ENCODE measurements at regions not wholly inside any gene's neighbourhood (a gene's known extent, or its start where the extent isn't known, plus 50 kb on each side); places are given as distances from the start of the nearest gene placed in this dataset.

DNA sequence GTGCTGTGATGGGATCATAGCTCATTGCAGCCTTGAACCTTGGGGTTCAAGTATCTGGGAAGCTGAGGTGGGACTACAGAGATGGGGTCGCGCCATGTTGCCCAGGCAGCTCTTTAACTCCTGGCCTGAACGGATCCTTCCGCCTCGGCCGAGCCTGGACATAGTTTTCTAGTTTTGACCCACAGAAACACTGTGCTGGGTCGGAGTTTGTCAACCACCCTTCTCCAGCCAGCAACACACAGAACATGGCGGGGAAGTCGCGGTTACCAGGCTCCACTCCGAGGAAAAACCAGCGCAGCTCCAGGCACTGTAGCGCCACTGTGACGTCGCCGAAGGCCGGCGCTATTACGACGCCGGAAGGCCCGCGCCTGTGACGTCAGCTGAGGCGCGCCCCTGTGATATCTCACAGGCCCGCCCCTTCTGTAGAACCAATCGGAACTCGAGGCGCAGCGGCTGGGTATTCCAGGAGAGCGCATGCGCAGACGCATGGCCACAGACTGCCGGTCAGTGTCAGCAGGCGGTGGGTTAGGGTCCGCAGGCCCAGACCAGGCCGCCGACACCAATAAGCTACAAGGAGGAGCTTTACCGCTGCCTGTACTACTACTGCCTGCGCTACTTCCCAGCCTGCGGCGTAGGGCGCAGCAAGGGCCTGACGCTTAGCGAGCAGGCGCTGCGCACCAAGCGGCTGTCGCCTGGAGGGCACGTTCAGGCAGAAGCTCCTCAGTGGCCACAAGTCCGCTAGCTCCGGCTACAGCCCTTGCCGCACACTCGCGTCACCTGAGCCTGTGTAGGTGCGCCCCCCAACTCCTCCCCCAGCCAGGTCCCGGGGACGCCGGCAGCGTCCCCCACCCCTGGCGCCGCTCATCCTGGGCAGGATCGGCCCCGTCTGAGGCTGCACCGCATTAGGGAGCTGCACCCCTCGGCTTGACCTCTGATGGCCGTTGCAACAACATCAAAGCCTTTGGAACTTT is 135.2 kb upstream of the KCTD7 start:
- Mint-ChIP-seq H3K9me3 (no peaks in the 10 kb centered on the region), H3K27me3 (peaks cover 7% of the 10 kb centered on the region), H3K4me3 (peak overlapping the region; percentile 95 to 98 (median 95)), H3K4me1 (peaks cover 5 to 32% (median 18%) of the 10 kb centered on the region in 4 donors), H3K36me3 (peaks cover 3% of the 10 kb centered on the region), H3K27ac (peak overlapping the region; percentile 96 to 100 (median 99))
- Histone ChIP-seq H3K9me3 (ENCODE audit: control insufficient read depth in 2 of 2, low read length in 2 of 2) (no peaks in the 10 kb centered on the region), H3K27me3 (ENCODE audit: control insufficient read depth, insufficient read depth, low read length) (no peaks in the 10 kb centered on the region), H3K4me1 (ENCODE audit: control insufficient read depth, insufficient read depth, low read length, poor library complexity, severe bottlenecking) (peaks cover 12% of the 10 kb centered on the region), H3K27ac (ENCODE audit: insufficient read depth, low read length, poor library complexity, severe bottlenecking) (peak overlapping the region; percentile 94), H3K36me3 (ENCODE audit: control insufficient read depth, insufficient read depth, low read length) (no peaks in the 10 kb centered on the region), H3K4me3 (ENCODE audit: low read depth, low read length) (peak overlapping the region; percentile 87)
- ATAC-seq (ENCODE audit: low read depth in 2 of 2), result peak; percentile 95
- peak; percentile 95 to 98 (median 98) for DNase-seq

- DNase-seq (no peak), ATAC-seq (ENCODE audit: low read depth in 2 of 2) (no peak)
- no peak overlapping the region for H3K27ac ChIP-seq (ENCODE audit: insufficient read depth, low read length, poor library complexity, severe bottlenecking)
- no peaks in the 10 kb centered on the region for H3K9me3 ChIP-seq (ENCODE audit: control insufficient read depth in 2 of 2, low read length in 2 of 2)
- H3K27ac Mint-ChIP-seq, result no peak overlapping the region
- H3K4me1 ChIP-seq (ENCODE audit: control insufficient read depth, insufficient read depth, low read length, poor library complexity, severe bottlenecking), result peaks cover 12% of the 10 kb centered on the region
- H3K27me3 Mint-ChIP-seq, result peaks cover 7% of the 10 kb centered on the region
- no peak overlapping the region for H3K4me3 Mint-ChIP-seq
- H3K9me3 Mint-ChIP-seq, result no peaks in the 10 kb centered on the region
- no peak overlapping the region for H3K4me3 ChIP-seq (ENCODE audit: low read depth, low read length)
- peaks cover 0 to 20% (median 12%) of the 10 kb centered on the region in 4 donors for H3K4me1 Mint-ChIP-seq
- no peaks in the 10 kb centered on the region for H3K27me3 ChIP-seq (ENCODE audit: control insufficient read depth, insufficient read depth, low read length)
- no peaks in the 10 kb centered on the region for H3K36me3 ChIP-seq (ENCODE audit: control insufficient read depth, insufficient read depth, low read length)
- peaks cover 3% of the 10 kb centered on the region for H3K36me3 Mint-ChIP-seq
Measured at GRCh38 chr7:66497346-66497745, 131.3 kb upstream of the KCTD7 start.

- Histone ChIP-seq H3K27me3 (ENCODE audit: control insufficient read depth, insufficient read depth, low read length) (no peaks in the 10 kb centered on the region), H3K9me3 (ENCODE audit: control insufficient read depth in 2 of 2, low read length in 2 of 2) (no peaks in the 10 kb centered on the region), H3K4me1 (ENCODE audit: control insufficient read depth, insufficient read depth, low read length, poor library complexity, severe bottlenecking) (no peaks in the 10 kb centered on the region), H3K27ac (ENCODE audit: insufficient read depth, low read length, poor library complexity, severe bottlenecking) (no peak overlapping the region), H3K36me3 (ENCODE audit: control insufficient read depth, insufficient read depth, low read length) (no peaks in the 10 kb centered on the region), H3K4me3 (ENCODE audit: low read depth, low read length) (no peak overlapping the region)
- Mint-ChIP-seq H3K36me3 (no peaks in the 10 kb centered on the region), H3K4me1 (peaks cover 0 to 3% (median 1%) of the 10 kb centered on the region in 4 donors), H3K4me3 (no peak overlapping the region), H3K27ac (no peak overlapping the region), H3K27me3 (no peaks in the 10 kb centered on the region), H3K9me3 (no peaks in the 10 kb centered on the region)
- DNase-seq, result no peak
- no peak for ATAC-seq (ENCODE audit: low read depth in 2 of 2)
Measured at GRCh38 chr7:66500087-66500486, 128.6 kb upstream of the KCTD7 start.

DNA sequence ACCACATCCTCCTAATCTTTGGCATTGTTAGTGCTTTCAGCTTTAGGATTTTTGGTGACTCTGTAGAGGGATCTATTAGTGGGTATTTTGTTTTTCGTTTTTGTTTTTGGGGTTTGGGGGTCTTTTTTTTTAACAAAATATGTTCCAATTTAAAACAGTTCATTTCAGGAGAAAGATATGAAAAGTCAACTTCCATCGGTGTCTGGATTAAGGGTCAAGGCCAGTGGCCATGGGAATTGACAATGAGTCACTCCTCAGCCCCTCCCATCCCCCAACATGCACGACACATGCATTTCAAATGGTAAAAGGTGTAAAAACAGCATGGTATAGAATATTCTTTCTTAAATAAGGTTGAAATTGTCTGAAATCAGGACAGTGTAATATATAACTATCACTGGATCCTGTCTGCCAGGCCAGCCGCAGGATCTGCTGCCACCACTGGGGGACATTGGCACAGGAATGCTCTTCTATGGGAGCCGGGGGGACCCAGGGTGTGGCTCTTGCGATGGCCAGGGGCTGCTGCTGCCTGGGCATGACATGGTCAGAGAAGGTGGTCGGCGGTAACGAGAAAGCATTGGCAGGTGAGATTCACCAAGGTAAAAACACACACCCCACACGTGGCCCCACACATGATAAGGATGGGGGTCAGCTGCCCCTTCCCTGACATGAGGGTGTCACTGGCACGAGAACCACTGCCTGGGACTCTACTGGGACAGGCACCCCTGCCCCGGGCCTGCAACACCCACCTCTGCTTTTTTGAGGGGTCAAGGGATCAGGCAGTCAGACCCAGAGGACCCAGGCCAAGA is 126.2 kb upstream of the KCTD7 start:
- Mint-ChIP-seq H3K4me3 (peak overlapping the region in 1 of 4 donors; percentile 22), H3K36me3 (no peaks in the 10 kb centered on the region), H3K4me1 (peaks cover 0 to 10% (median under 1%) of the 10 kb centered on the region in 4 donors), H3K27me3 (peaks cover 19% of the 10 kb centered on the region), H3K27ac (peak overlapping the region in 1 of 3 donors; percentile 1), H3K9me3 (no peaks in the 10 kb centered on the region)
- H3K27ac ChIP-seq (ENCODE audit: insufficient read depth, low read length, poor library complexity, severe bottlenecking), result no peak overlapping the region
- peaks cover under 1% of the 10 kb centered on the region for H3K27me3 ChIP-seq (ENCODE audit: control insufficient read depth, insufficient read depth, low read length)
- no peak for ATAC-seq (ENCODE audit: low read depth in 2 of 2)
- H3K36me3 ChIP-seq (ENCODE audit: control insufficient read depth, insufficient read depth, low read length), result no peaks in the 10 kb centered on the region
- peaks cover 10% of the 10 kb centered on the region for H3K4me1 ChIP-seq (ENCODE audit: control insufficient read depth, insufficient read depth, low read length, poor library complexity, severe bottlenecking)
- no peak for DNase-seq
- no peak overlapping the region for H3K4me3 ChIP-seq (ENCODE audit: low read depth, low read length)
- H3K9me3 ChIP-seq (ENCODE audit: control insufficient read depth in 2 of 2, low read length in 2 of 2), result no peaks in the 10 kb centered on the region

- Mint-ChIP-seq H3K27ac (no peak overlapping the region), H3K9me3 (no peaks in the 10 kb centered on the region), H3K4me1 (peaks cover 0 to 10% (median 2%) of the 10 kb centered on the region in 4 donors), H3K27me3 (peaks cover 24% of the 10 kb centered on the region), H3K36me3 (no peaks in the 10 kb centered on the region), H3K4me3 (no peak overlapping the region)
- Histone ChIP-seq H3K4me1 (ENCODE audit: control insufficient read depth, insufficient read depth, low read length, poor library complexity, severe bottlenecking) (peaks cover 10% of the 10 kb centered on the region), H3K27ac (ENCODE audit: insufficient read depth, low read length, poor library complexity, severe bottlenecking) (no peak overlapping the region), H3K4me3 (ENCODE audit: low read depth, low read length) (no peak overlapping the region), H3K27me3 (ENCODE audit: control insufficient read depth, insufficient read depth, low read length) (peaks cover 4% of the 10 kb centered on the region), H3K9me3 (ENCODE audit: control insufficient read depth in 2 of 2, low read length in 2 of 2) (no peaks in the 10 kb centered on the region), H3K36me3 (ENCODE audit: control insufficient read depth, insufficient read depth, low read length) (no peaks in the 10 kb centered on the region)
- DNase-seq, result no peak
- ATAC-seq (ENCODE audit: low read depth in 2 of 2), result no peak
Measured at GRCh38 chr7:66503036-66503370, 125.7 kb upstream of the KCTD7 start.

DNA sequence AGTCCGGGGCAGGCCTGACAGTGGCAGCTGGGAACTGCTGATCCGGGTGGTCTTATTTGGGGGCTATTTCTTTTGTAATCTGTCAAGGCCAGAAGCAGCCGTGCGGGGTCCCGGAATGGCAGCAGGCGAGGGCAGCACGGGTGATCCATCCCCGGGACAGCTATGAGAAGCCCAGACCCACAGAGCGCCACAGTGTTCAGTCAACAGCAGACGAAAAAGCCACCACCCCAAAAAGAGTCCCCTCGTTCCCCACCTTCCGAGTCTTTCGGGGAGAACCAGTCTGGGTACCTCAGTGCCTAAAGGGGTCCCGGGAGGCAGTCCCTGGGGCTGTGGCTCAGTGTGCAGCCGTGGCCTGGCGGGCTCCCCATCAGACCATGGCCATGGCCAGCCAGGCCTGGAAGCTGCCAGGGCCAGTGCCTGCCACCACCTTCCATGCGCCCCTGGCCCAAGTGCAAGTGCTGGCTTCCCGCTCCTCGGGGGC is 125.1 kb upstream of the KCTD7 start:
- peaks cover 0 to 10% (median 2%) of the 10 kb centered on the region in 4 donors for H3K4me1 Mint-ChIP-seq
- no peak for ATAC-seq (ENCODE audit: low read depth in 2 of 2)

GRCh38 chr7:66504131-66504530 is 124.5 kb upstream of the KCTD7 start:
- H3K9me3 Mint-ChIP-seq, result no peaks in the 10 kb centered on the region
- no peak for ATAC-seq (ENCODE audit: low read depth in 2 of 2)
- H3K4me3 Mint-ChIP-seq, result no peak overlapping the region

More for the DNA sequence above, 125.1 kb upstream of the KCTD7 start:
- peaks cover 5% of the 10 kb centered on the region for H3K27me3 ChIP-seq (ENCODE audit: control insufficient read depth, insufficient read depth, low read length)
- H3K27ac ChIP-seq (ENCODE audit: insufficient read depth, low read length, poor library complexity, severe bottlenecking), result no peak overlapping the region
- H3K36me3 ChIP-seq (ENCODE audit: control insufficient read depth, insufficient read depth, low read length), result no peaks in the 10 kb centered on the region
- H3K9me3 Mint-ChIP-seq, result no peaks in the 10 kb centered on the region
- no peaks in the 10 kb centered on the region for H3K9me3 ChIP-seq (ENCODE audit: control insufficient read depth in 2 of 2, low read length in 2 of 2)
- no peak overlapping the region for H3K27ac Mint-ChIP-seq
- no peak overlapping the region for H3K4me3 ChIP-seq (ENCODE audit: low read depth, low read length)
- peaks cover 26% of the 10 kb centered on the region for H3K27me3 Mint-ChIP-seq
- H3K4me3 Mint-ChIP-seq, result no peak overlapping the region
- H3K4me1 ChIP-seq (ENCODE audit: control insufficient read depth, insufficient read depth, low read length, poor library complexity, severe bottlenecking), result peaks cover 10% of the 10 kb centered on the region
- no peak for DNase-seq
- H3K36me3 Mint-ChIP-seq, result no peaks in the 10 kb centered on the region

More at GRCh38 chr7:66504131-66504530, 124.5 kb upstream of the KCTD7 start:
- Mint-ChIP-seq H3K27me3 (peaks cover 30% of the 10 kb centered on the region), H3K27ac (no peak overlapping the region), H3K36me3 (no peaks in the 10 kb centered on the region), H3K4me1 (peaks cover 0 to 10% (median 2%) of the 10 kb centered on the region in 4 donors)
- no peak overlapping the region for H3K27ac ChIP-seq (ENCODE audit: insufficient read depth, low read length, poor library complexity, severe bottlenecking)
- DNase-seq, result no peak
- H3K27me3 ChIP-seq (ENCODE audit: control insufficient read depth, insufficient read depth, low read length), result peaks cover 7% of the 10 kb centered on the region
- no peak overlapping the region for H3K4me3 ChIP-seq (ENCODE audit: low read depth, low read length)
- no peaks in the 10 kb centered on the region for H3K9me3 ChIP-seq (ENCODE audit: control insufficient read depth in 2 of 2, low read length in 2 of 2)
- H3K4me1 ChIP-seq (ENCODE audit: control insufficient read depth, insufficient read depth, low read length, poor library complexity, severe bottlenecking), result peaks cover 10% of the 10 kb centered on the region
- no peaks in the 10 kb centered on the region for H3K36me3 ChIP-seq (ENCODE audit: control insufficient read depth, insufficient read depth, low read length)

All from CD4-positive, CD25-positive, alpha-beta regulatory T cell (primary cell).